WTC11 (cell line): ENCODE measurements at regions not wholly inside any gene's neighbourhood (a gene's known extent, or its start where the extent isn't known, plus 50 kb on each side); places are given as distances from the start of the nearest gene placed in this dataset.
"Not testable (repeated sequence)": the region's sequence is repeated elsewhere in the genome, so short reads cannot be mapped to it uniquely, and the experiment has no call there.

Experiments used
- ATAC-seq: fragments of 200-7000 bp; cut with Tn5 transposase; 2 replicates; pipeline ENCODE4 v1.10.0; 2021; ENCODE audit warnings: mild to moderate bottlenecking, moderate library complexity
- CTCF ChIA-PET: fragments of 300-600 bp; sonication (Branson Sonifier 250); formaldehyde crosslinking; loops from one replicate; lab custom pipeline; 2021; ENCODE audit warnings: antibody characterized with exemption; lab: Charles Lee
- POLR2A ChIA-PET: fragments of 350-600 bp; sonication (Branson Sonifier 250); formaldehyde crosslinking; loops from one replicate; lab custom pipeline; 2021; ENCODE audit warnings: antibody characterized with exemption; lab: Charles Lee
- DNase-seq: peaks from one replicate; pipeline ENCODE4 v3.0.0; 2021; ENCODE audit warnings: low spot score
- H3K27ac Mint-ChIP-seq: 2 replicates; pipeline ENCODE4 v1.8.0; 2021; ENCODE audit warnings: mixed read lengths
- H3K27me3 Mint-ChIP-seq: 2 replicates; pipeline ENCODE4 v1.8.0; 2021; ENCODE audit warnings: low read depth, mild to moderate bottlenecking, moderate library complexity, mixed read lengths
- H3K36me3 Mint-ChIP-seq: 2 replicates; pipeline ENCODE4 v1.8.0; 2021; ENCODE audit warnings: mixed read lengths
- H3K4me1 Mint-ChIP-seq: 2 replicates; pipeline ENCODE4 v1.8.0; 2022; ENCODE audit warnings: mixed read lengths
- H3K4me3 Mint-ChIP-seq: 2 replicates; pipeline ENCODE4 v1.8.0; 2021; ENCODE audit warnings: mild to moderate bottlenecking, moderate library complexity, mixed read lengths
- H3K9me3 Mint-ChIP-seq: 2 replicates; pipeline ENCODE4 v1.8.0; 2021; ENCODE audit warnings: mixed read lengths
- ARID4B ChIP-seq: sonication (generic); formaldehyde crosslinking; IDR thresholded peaks from 2 replicates; pipeline ENCODE4 v1.8.0; 2023; ENCODE audit warnings: missing genetic modification reagents, mild to moderate bottlenecking, borderline replicate concordance
- ATF3 ChIP-seq: sonication (generic); formaldehyde crosslinking; conservative IDR thresholded peaks from 2 replicates; pipeline ENCODE4 v1.8.1; 2022; ENCODE audit warnings: mild to moderate bottlenecking, missing genetic modification reagents
- CREB1 ChIP-seq: sonication (generic); formaldehyde crosslinking; IDR thresholded peaks from 2 replicates; pipeline ENCODE4 v1.8.0; 2023; ENCODE audit warnings: mild to moderate bottlenecking, missing genetic modification reagents
- EMX1 ChIP-seq: fragments of 250-450 bp; sonication (Bioruptor Pico); IDR thresholded peaks from 2 replicates; pipeline ENCODE4 v1.8.0; 2021; ENCODE audit warnings: mild to moderate bottlenecking
- GTF2I ChIP-seq: fragments of 250-450 bp; sonication (Bioruptor Pico); conservative IDR thresholded peaks from 2 replicates; pipeline ENCODE4 v1.4.0; 2021; ENCODE audit warnings: mild to moderate bottlenecking
- IRF1 ChIP-seq: sonication (generic); formaldehyde crosslinking; IDR thresholded peaks from 2 replicates; pipeline ENCODE4 v1.8.0; 2023; ENCODE audit warnings: missing genetic modification reagents
- JAZF1 ChIP-seq: fragments of 250-450 bp; sonication (Bioruptor Pico); IDR thresholded peaks from 2 replicates; pipeline ENCODE4 v1.9.0; 2021; ENCODE audit warnings: moderate library complexity, mild to moderate bottlenecking, inconsistent platforms
- MYBL2 ChIP-seq: sonication (generic); formaldehyde crosslinking; IDR thresholded peaks from 2 replicates; pipeline ENCODE4 v1.8.1; 2023; ENCODE audit warnings: mild to moderate bottlenecking, moderate library complexity, missing genetic modification reagents
- NFATC4 ChIP-seq: fragments of 250-450 bp; sonication (Bioruptor Pico); IDR thresholded peaks from 2 replicates; pipeline ENCODE4 v1.9.0; 2021; ENCODE audit warnings: mild to moderate bottlenecking
- NFYB ChIP-seq: sonication (generic); formaldehyde crosslinking; conservative IDR thresholded peaks from 2 replicates; pipeline ENCODE4 v1.8.0; 2022; ENCODE audit warnings: low read depth, missing genetic modification reagents
- NR2C2 ChIP-seq: sonication (generic); formaldehyde crosslinking; IDR thresholded peaks from 2 replicates; pipeline ENCODE4 v1.8.0; 2022; ENCODE audit warnings: mild to moderate bottlenecking, missing genetic modification reagents
- PRRX2 ChIP-seq: fragments of 250-450 bp; sonication (Bioruptor Pico); IDR thresholded peaks from 2 replicates; pipeline ENCODE4 v1.8.0; 2021; ENCODE audit warnings: mild to moderate bottlenecking
- ZNF219 ChIP-seq: sonication (generic); formaldehyde crosslinking; IDR thresholded peaks from 2 replicates; pipeline ENCODE4 v1.8.0; 2023; ENCODE audit warnings: missing genetic modification reagents, mild to moderate bottlenecking, borderline replicate concordance
- ZNF263 ChIP-seq: sonication (generic); formaldehyde crosslinking; IDR thresholded peaks from 2 replicates; pipeline ENCODE4 v1.8.1; 2022; ENCODE audit warnings: low read depth, mild to moderate bottlenecking, moderate library complexity, missing genetic modification reagents
- ZNF512 ChIP-seq: sonication (generic); formaldehyde crosslinking; IDR thresholded peaks from 2 replicates; pipeline ENCODE4 v1.8.1; 2022; ENCODE audit warnings: missing genetic modification reagents, borderline replicate concordance
- TF ChIP-seq, protein P1 (sequence below): fragments of 200-600 bp; IDR thresholded peaks from 2 replicates; pipeline ENCODE4 v1.8.0; 2022; ENCODE audit warnings: antibody characterized with exemption
- TF ChIP-seq, protein P2 (sequence below): sonication (generic); formaldehyde crosslinking; IDR thresholded peaks from 2 replicates; pipeline ENCODE4 v1.8.0; 2022; ENCODE audit warnings: mild to moderate bottlenecking, missing genetic modification reagents
- TF ChIP-seq, protein P3 (sequence below): sonication (generic); formaldehyde crosslinking; IDR thresholded peaks from 2 replicates; pipeline ENCODE4 v1.8.1; 2022; ENCODE audit warnings: low read depth, missing genetic modification reagents, borderline replicate concordance

- TF ChIP-seq, protein P1, sequence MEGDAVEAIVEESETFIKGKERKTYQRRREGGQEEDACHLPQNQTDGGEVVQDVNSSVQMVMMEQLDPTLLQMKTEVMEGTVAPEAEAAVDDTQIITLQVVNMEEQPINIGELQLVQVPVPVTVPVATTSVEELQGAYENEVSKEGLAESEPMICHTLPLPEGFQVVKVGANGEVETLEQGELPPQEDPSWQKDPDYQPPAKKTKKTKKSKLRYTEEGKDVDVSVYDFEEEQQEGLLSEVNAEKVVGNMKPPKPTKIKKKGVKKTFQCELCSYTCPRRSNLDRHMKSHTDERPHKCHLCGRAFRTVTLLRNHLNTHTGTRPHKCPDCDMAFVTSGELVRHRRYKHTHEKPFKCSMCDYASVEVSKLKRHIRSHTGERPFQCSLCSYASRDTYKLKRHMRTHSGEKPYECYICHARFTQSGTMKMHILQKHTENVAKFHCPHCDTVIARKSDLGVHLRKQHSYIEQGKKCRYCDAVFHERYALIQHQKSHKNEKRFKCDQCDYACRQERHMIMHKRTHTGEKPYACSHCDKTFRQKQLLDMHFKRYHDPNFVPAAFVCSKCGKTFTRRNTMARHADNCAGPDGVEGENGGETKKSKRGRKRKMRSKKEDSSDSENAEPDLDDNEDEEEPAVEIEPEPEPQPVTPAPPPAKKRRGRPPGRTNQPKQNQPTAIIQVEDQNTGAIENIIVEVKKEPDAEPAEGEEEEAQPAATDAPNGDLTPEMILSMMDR, result no peak
- no peak for TF ChIP-seq PRRX2 (CRISPR knock-in tag)
- TF ChIP-seq ATF3, result no peak
- no peak for TF ChIP-seq ZNF263
- no peak for TF ChIP-seq ARID4B
- TF ChIP-seq NFYB, result no peak
- no peak for TF ChIP-seq NR2C2 (CRISPR knock-in tag)
- TF ChIP-seq ZNF219 (CRISPR knock-in tag), result no peak
- no peak for TF ChIP-seq GTF2I (CRISPR knock-in tag)
- TF ChIP-seq, protein P2, sequence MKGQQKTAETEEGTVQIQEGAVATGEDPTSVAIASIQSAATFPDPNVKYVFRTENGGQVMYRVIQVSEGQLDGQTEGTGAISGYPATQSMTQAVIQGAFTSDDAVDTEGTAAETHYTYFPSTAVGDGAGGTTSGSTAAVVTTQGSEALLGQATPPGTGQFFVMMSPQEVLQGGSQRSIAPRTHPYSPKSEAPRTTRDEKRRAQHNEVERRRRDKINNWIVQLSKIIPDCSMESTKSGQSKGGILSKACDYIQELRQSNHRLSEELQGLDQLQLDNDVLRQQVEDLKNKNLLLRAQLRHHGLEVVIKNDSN, result no peak
- no peak for TF ChIP-seq JAZF1 (CRISPR knock-in tag)
Measured at GRCh38 chr4:189002475-189002874, 863.2 kb downstream of the TRIML1 start (continued).

GRCh38 chr4:189010452-189011217 lies 871.4 kb downstream of the TRIML1 start:
- peak overlapping the region; percentile 39; the same call in 1 of the 2 replicates for H3K27ac Mint-ChIP-seq
- H3K27me3 Mint-ChIP-seq, H3K36me3 Mint-ChIP-seq, DNase-seq, POLR2A ChIA-PET, H3K4me3 Mint-ChIP-seq, CTCF ChIA-PET, ATAC-seq: not testable (repeated sequence)
- peaks cover 16% of the 10 kb centered on the region for H3K9me3 Mint-ChIP-seq
- H3K4me1 Mint-ChIP-seq, result peaks cover 19% of the 10 kb centered on the region

GRCh38 chr4:189021831-189022230 lies 882.6 kb downstream of the TRIML1 start:
- ChIA-PET CTCF (interaction anchor here (0.8 kb wide), 1 partner anchor 40 kb away, joined by 3 read pairs; no protein-coding TSS in a partner anchor), POLR2A (no interaction called here)
- Mint-ChIP-seq H3K36me3 (no peaks in the 10 kb centered on the region), H3K27ac (peak overlapping the region; percentile 20; the same call in 1 of the 2 replicates), H3K9me3 (0 out of 2 replicates have a peak, but pooled peaks cover 5% of the 10 kb centered on the region), H3K27me3 (no peaks in the 10 kb centered on the region), H3K4me1 (peaks cover 20% of the 10 kb centered on the region), H3K4me3 (no peak overlapping the region)
- DNase-seq (no peak), ATAC-seq (peak; percentile 84)
- no peak for TF ChIP-seq NR2C2 (CRISPR knock-in tag)
- TF ChIP-seq NFYB, result no peak
- TF ChIP-seq ZNF512, result no peak
- TF ChIP-seq ZNF219 (CRISPR knock-in tag), result no peak
- TF ChIP-seq EMX1 (CRISPR knock-in tag), result no peak
- no peak for TF ChIP-seq CREB1 (CRISPR knock-in tag)
- TF ChIP-seq IRF1 (CRISPR knock-in tag), result no peak
- TF ChIP-seq, protein P3, sequence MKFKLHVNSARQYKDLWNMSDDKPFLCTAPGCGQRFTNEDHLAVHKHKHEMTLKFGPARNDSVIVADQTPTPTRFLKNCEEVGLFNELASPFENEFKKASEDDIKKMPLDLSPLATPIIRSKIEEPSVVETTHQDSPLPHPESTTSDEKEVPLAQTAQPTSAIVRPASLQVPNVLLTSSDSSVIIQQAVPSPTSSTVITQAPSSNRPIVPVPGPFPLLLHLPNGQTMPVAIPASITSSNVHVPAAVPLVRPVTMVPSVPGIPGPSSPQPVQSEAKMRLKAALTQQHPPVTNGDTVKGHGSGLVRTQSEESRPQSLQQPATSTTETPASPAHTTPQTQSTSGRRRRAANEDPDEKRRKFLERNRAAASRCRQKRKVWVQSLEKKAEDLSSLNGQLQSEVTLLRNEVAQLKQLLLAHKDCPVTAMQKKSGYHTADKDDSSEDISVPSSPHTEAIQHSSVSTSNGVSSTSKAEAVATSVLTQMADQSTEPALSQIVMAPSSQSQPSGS (CRISPR knock-in tag), result no peak
- no peak for TF ChIP-seq MYBL2
- TF ChIP-seq NFATC4, result no peak
